ENCODE measurements at regions not wholly inside any gene's neighbourhood (a gene's known extent, or its start where the extent isn't known, plus 50 kb on each side); places are given as distances from the start of the nearest gene placed in this dataset.

GRCh38 chr9:11204521-11204920 is 591.7 kb upstream of the PTPRD start:
- Histone ChIP-seq H3K9me3 (ENCODE audit: low read depth, low read length, poor library complexity, severe bottlenecking) (no peaks in the 10 kb centered on the region), H3K27ac (ENCODE audit: low read depth, low read length, poor library complexity, severe bottlenecking) (no peak overlapping the region), H3K27me3 (replicated peaks; ENCODE audit: insufficient read depth, low read depth, low read length, poor library complexity) (no peaks in the 10 kb centered on the region), H3K4me1 (ENCODE audit: insufficient read depth, low read length, poor library complexity, severe bottlenecking) (no peaks in the 10 kb centered on the region), H3K36me3 (ENCODE audit: insufficient read depth, low read length, poor library complexity, severe bottlenecking) (no peaks in the 10 kb centered on the region), H3K4me3 (ENCODE audit: low read depth, low read length, poor library complexity, severe bottlenecking) (no peak overlapping the region)
- intact Hi-C loops (cut with micrococcal nuclease; ENCODE audit: unreplicated experiment), result no loop called here
- BruUV-seq (replicated peaks), result no TSS peak
- ChIA-PET POLR2A (ENCODE audit: low non-redundant PET) (interaction anchor here (0.5 kb wide), 1 partner anchor 96 kb away, joined by 3 read pairs; no protein-coding TSS in a partner anchor), CTCF (no interaction called here)
- TF ChIP-seq CTCF (conservative IDR thresholded peaks at IDR 0.05; ENCODE audit: low read depth, low read length) (no peak), EZH2 (IDR thresholded peaks at IDR 0.05; ENCODE audit: borderline replicate concordance, low read depth, low read length, poor library complexity, severe bottlenecking) (no peak)
- no peak for DNase-seq (ENCODE audit: low spot score)

GRCh38 chr9:11206925-11207324 is 594.1 kb upstream of the PTPRD start:
- Histone ChIP-seq H3K27me3 (replicated peaks; ENCODE audit: insufficient read depth, low read depth, low read length, poor library complexity) (no peaks in the 10 kb centered on the region), H3K4me1 (ENCODE audit: insufficient read depth, low read length, poor library complexity, severe bottlenecking) (no peaks in the 10 kb centered on the region), H3K9me3 (ENCODE audit: low read depth, low read length, poor library complexity, severe bottlenecking) (peaks cover 6% of the 10 kb centered on the region), H3K27ac (ENCODE audit: low read depth, low read length, poor library complexity, severe bottlenecking) (no peak overlapping the region), H3K4me3 (ENCODE audit: low read depth, low read length, poor library complexity, severe bottlenecking) (no peak overlapping the region), H3K36me3 (ENCODE audit: insufficient read depth, low read length, poor library complexity, severe bottlenecking) (no peaks in the 10 kb centered on the region)
- ChIA-PET CTCF (no interaction called here), POLR2A (ENCODE audit: low non-redundant PET) (no interaction called here)
- no peak for TF ChIP-seq EZH2 (IDR thresholded peaks at IDR 0.05; ENCODE audit: borderline replicate concordance, low read depth, low read length, poor library complexity, severe bottlenecking)
- no peak for TF ChIP-seq CTCF (conservative IDR thresholded peaks at IDR 0.05; ENCODE audit: low read depth, low read length)
- DNase-seq (ENCODE audit: low spot score), result no peak
- no TSS peak for BruUV-seq (replicated peaks)
- intact Hi-C loops (cut with micrococcal nuclease; ENCODE audit: unreplicated experiment), result no loop called here

GRCh38 chr9:11233696-11234095 is 620.9 kb upstream of the PTPRD start:
- ChIA-PET POLR2A (ENCODE audit: low non-redundant PET) (no interaction called here), CTCF (no interaction called here)
- Histone ChIP-seq H3K4me3 (ENCODE audit: low read depth, low read length, poor library complexity, severe bottlenecking) (no peak overlapping the region), H3K4me1 (ENCODE audit: insufficient read depth, low read length, poor library complexity, severe bottlenecking) (no peaks in the 10 kb centered on the region), H3K36me3 (ENCODE audit: insufficient read depth, low read length, poor library complexity, severe bottlenecking) (no peaks in the 10 kb centered on the region), H3K9me3 (ENCODE audit: low read depth, low read length, poor library complexity, severe bottlenecking) (peaks cover 6% of the 10 kb centered on the region), H3K27me3 (replicated peaks; ENCODE audit: insufficient read depth, low read depth, low read length, poor library complexity) (no peaks in the 10 kb centered on the region), H3K27ac (ENCODE audit: low read depth, low read length, poor library complexity, severe bottlenecking) (no peak overlapping the region)
- no peak for DNase-seq (ENCODE audit: low spot score)
- no TSS peak for BruUV-seq (replicated peaks)
- no peak for TF ChIP-seq CTCF (conservative IDR thresholded peaks at IDR 0.05; ENCODE audit: low read depth, low read length)
- no peak for TF ChIP-seq EZH2 (IDR thresholded peaks at IDR 0.05; ENCODE audit: borderline replicate concordance, low read depth, low read length, poor library complexity, severe bottlenecking)
- intact Hi-C loops (cut with micrococcal nuclease; ENCODE audit: unreplicated experiment), result no loop called here
